Activated CD8-positive, alpha-beta memory T cell treated with anti-CD3 and anti-CD28 coated beads for 24 hours (primary cell): ENCODE measurements at regions not wholly inside any gene's neighbourhood (a gene's known extent, or its start where the extent isn't known, plus 50 kb on each side); places are given as distances from the start of the nearest gene placed in this dataset.

ENCODE experiments used
- DNase-seq: peaks from one replicate; pipeline ENCODE4 v3.0.0-alpha.2; 2020

GRCh38 chr11:69220561-69221051 is 64.9 kb downstream of the SMIM38 start:
- DNase-seq = peak; percentile 37

GRCh38 chr11:69221086-69221485 is 65.4 kb downstream of the SMIM38 start:
- peak; percentile 15 for DNase-seq

GRCh38 chr11:69221636-69222035 is 65.9 kb downstream of the SMIM38 start:
- DNase-seq = peak; percentile 26

- peak; percentile 15 for DNase-seq
Observed at GRCh38 chr11:69227271-69227670, 66.7 kb upstream of the MYEOV start.

- peak; percentile 35 for DNase-seq
Observed at GRCh38 chr11:69229511-69229910, 64.4 kb upstream of the MYEOV start.

- DNase-seq = peak; percentile 30
Observed at GRCh38 chr11:69230856-69231425, 63.0 kb upstream of the MYEOV start.

- DNase-seq = peak; percentile 7
Observed at GRCh38 chr11:69231466-69232018, 62.4 kb upstream of the MYEOV start.

GRCh38 chr11:69232821-69233743 is 60.9 kb upstream of the MYEOV start:
- peak; percentile 47 for DNase-seq

GRCh38 chr11:69233744-69234570 is 60.0 kb upstream of the MYEOV start:
- DNase-seq = peak; percentile 30

GRCh38 chr11:69234740-69235710 is 58.9 kb upstream of the MYEOV start:
- peak; percentile 49 for DNase-seq

GRCh38 chr11:69238573-69239351 is 55.2 kb upstream of the MYEOV start:
- peak; percentile 59 for DNase-seq

GRCh38 chr11:69239641-69240040 is 54.3 kb upstream of the MYEOV start:
- DNase-seq = peak; percentile 53

- DNase-seq = peak; percentile 53
Observed at GRCh38 chr11:69240332-69241074, 53.5 kb upstream of the MYEOV start.

GRCh38 chr11:69241075-69241740 is 52.7 kb upstream of the MYEOV start:
- peak; percentile 43 for DNase-seq

GRCh38 chr11:69241844-69242243 is 52.1 kb upstream of the MYEOV start:
- DNase-seq = no peak

GRCh38 chr11:69242266-69242920 is 51.6 kb upstream of the MYEOV start:
- DNase-seq = peak; percentile 57

- DNase-seq = no peak
Observed at GRCh38 chr11:69243496-69244200, 50.3 kb upstream of the MYEOV start.
